ENCODE measurements at regions not wholly inside any gene's neighbourhood (a gene's known extent, or its start where the extent isn't known, plus 50 kb on each side); places are given as distances from the start of the nearest gene placed in this dataset.
A peak's percentile ranks its signal among the peaks of the same experiment; 100 is the strongest.

GRCh38 chr14:27127838-27128237 lies 530.0 kb upstream of the NOVA1 start:
- DNase-seq, result no peak

GRCh38 chr14:27134200-27134599 lies 536.4 kb upstream of the NOVA1 start:
- DNase-seq, result no peak

- DNase-seq, result no peak
These were observed 547.3 kb upstream of the NOVA1 start for GRCh38 chr14:27145170-27145569.

DNA sequence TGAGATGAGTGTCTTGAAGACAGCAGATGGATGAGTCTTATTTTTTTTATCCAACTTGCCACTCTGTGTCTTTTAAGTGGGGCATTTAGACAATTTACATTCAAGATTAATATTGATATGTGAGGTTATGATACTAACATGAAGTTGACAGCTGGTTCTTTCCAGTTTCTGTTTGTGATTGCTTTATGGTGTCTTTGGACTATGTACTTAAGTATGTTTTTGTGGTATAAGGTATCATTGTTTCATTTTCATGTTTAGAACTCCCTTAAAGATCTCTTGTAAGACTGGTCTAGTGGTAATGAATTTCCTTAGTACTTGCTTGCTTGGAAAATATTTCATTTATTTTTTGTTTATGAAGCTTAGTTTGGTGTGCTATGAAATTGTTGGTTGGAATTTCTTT lies 550.3 kb upstream of the NOVA1 start:
- no peak for DNase-seq

DNA sequence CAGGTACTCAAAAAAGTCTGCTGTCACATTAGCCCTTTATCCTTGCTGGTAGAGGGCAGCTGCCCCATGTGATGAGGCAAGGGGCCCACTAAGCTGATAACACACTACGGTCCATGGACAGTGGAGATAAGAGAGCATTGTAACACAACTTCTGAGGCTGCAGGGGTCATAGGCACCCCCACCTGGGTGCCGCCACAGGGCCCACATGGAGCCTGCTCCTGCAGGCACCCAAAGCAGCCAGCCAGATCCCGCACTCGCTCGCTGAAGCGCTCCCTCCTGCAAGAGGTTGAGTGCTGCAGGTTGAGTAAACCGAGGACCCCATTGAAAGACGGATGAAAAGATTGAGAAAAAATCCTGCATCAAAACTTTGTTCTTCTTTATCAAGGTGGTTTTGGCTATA lies 566.3 kb upstream of the NOVA1 start:
- DNase-seq, result no peak

GRCh38 chr14:27175489-27175888 lies 577.7 kb upstream of the NOVA1 start:
- no peak for DNase-seq

- DNase-seq, result no peak
These were observed 583.5 kb upstream of the NOVA1 start for GRCh38 chr14:27181333-27181732.

DNA sequence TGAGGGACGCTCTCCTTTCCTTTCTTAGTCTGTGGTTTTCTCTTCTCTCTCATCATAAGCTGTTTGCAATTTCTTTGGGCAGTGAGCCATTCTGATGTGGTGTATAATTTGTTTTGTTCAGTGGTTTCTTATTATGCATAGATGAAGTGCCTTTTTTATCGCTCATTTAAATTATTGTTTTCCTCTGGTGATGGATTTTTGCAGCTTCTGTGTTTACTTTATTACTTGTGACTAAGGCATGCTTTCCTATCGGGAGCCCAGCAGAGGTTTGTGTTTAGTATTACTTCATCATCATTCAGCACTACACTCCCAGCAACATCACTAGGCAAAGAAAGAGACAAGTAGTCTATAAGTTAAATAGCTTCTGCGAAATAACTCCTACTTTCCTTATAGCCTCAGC lies 586.6 kb upstream of the NOVA1 start:
- peak; percentile 73 for DNase-seq

GRCh38 chr14:27186048-27186447 lies 588.2 kb upstream of the NOVA1 start:
- DNase-seq, result no peak

GRCh38 chr14:27187136-27187535 lies 589.3 kb upstream of the NOVA1 start:
- DNase-seq, result no peak

GRCh38 chr14:27190296-27190695 lies 592.5 kb upstream of the NOVA1 start:
- DNase-seq, result no peak

DNA sequence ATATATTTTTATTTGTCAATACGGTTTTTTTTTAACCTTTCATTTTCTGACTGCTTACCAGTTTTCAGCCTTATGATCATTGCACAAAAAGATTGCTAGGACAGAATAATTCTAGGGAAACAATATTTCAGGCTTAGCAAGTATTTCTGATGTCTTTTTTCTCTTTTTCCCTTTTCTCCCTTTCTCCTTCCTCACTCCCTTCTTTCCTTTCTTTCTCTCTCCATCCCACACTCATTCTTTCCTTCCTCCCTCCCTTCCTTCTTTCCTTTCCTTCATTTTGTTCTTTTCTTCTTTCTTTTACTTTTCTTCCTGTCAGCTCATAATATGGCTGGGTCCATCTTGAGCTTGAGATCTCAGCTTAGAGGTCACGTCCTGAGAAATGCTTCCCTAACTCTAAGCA lies 601.4 kb upstream of the NOVA1 start:
- no peak for DNase-seq

DNA sequence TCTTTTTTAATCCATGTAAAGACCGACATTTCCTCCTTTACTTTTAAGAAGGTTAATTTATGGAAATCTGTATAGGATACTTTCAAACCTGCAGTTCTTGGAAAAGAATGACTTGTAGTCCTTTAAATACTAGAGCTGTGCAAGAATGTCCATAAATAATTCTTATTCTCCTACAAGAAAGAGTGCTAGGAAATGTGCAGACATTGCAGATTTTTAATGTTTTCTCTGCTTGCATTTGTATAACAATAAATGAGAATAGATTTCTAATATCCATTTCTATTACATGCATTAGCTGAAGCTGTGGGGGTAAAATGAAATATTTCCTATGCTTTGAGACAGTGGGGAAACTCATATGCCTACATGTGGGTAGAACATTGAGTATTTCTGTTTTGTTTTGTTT lies 607.2 kb upstream of the NOVA1 start:
- no peak for DNase-seq

DNA sequence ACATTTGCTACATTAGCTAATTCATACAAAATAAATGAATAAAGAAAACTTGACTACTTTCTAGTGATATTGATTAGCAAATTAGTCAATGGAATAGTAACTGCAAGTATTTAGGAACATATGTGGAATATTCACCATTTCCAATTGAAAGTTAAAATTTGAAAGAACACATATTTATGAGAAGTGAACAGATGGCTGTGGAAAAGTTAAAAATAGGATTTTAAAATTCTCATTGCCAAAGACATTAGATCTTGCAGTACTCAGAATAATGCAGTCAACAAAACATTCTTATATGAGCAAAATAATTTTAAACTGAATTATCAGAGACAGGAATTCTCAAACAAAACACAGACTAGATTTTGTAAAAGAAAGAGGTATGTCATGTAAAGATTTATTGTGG lies 613.9 kb upstream of the NOVA1 start:
- DNase-seq, result no peak

DNA sequence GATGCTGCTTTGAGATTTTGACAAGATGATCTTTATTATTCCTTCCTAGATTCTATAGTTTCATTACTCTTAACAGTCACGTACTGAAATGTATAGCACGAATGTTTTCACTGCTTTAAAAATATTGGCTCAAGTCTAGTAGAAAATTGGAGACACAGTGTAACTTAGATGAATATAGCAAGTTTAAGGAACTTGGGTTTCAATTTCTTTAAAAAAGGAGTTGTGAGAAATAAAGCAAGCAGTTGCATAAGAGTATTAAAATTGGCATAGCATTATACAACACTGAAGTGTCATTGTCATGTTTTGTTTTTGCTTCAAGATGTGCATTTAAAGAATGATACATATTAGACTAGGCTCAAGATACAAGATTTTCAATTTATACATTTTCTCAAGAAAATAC lies 624.8 kb upstream of the NOVA1 start:
- DNase-seq, result no peak

- no peak for DNase-seq
These were observed 626.1 kb upstream of the NOVA1 start for GRCh38 chr14:27223906-27224305.

GRCh38 chr14:27228053-27228452 lies 630.2 kb upstream of the NOVA1 start:
- DNase-seq, result no peak

GRCh38 chr14:27234331-27234730 lies 636.5 kb upstream of the NOVA1 start:
- DNase-seq, result no peak

DNA sequence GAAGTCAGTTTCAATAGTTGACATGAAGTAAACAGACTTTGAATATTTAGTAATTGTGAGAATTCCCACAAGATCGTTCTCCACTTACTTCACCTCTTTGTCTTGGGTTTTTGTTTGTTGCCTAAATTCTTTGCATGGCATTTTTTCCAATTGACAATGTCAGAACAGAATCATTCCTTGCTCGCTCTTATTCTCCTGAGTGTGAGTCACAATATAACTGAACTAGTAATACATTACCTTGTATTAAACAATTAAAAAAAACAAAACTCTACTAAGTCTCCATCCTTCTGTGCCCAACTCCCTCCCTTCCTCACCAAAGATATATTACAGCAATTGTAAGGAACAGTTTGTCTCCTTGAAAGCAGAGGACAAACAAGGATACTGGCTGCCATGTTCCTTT lies 638.8 kb upstream of the NOVA1 start:
- peak; percentile 53 for DNase-seq

DNA sequence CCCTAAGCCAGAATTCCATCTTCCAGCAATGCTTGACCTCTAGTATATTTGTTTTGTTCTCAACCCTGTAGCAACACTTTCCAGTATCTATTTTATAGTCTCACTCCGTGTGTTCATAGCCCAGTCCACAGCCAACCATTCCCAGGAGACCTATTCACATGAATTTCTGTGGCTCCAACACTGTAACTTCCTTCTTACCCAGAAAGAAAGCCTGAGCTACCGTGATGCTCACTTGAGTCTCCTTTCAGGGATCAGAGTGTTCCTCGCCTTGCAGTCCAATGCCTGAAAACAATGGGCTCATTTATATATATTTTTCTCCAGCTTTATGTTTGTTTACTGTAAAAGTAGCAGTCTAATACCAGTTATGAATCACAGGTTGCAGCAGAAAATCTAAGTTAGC lies 645.0 kb upstream of the NOVA1 start:
- no peak for DNase-seq

DNA sequence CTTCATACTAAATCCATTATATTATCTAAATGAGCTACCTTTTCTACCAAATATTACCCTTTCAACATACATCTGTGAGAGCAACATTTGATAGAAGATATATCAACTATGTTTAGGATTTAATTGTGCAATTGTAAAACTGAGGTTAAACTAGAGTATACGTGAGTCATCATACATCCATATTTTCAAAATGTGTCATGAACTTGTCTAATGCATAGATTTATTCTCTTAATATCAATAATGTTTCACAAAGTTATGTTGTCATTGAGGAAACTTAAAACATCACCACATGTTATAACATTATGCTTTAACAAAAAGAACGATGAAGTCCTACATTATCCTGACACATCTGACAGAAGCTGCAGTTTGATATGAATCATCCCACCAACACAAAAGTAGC lies 645.5 kb upstream of the NOVA1 start:
- no peak for DNase-seq

DNA sequence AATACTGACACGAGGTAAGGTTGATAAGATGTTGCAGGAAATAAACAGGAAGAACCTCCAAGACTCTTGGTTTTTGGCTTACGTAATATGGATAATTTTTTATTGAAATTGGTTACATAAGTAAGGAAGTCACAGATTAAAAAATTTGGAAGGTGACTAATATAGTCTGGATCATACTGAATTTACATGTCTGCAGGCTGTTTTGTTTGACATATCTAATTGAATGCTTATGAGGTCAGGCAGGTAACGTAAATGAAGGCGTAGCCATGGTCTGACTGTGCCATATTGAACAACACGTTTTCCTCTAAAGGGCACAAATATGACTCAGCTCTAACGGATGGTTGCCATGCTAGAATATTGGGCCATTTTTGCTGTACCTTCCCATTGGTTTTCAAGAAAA lies 648.1 kb upstream of the NOVA1 start:
- DNase-seq, result no peak

DNA sequence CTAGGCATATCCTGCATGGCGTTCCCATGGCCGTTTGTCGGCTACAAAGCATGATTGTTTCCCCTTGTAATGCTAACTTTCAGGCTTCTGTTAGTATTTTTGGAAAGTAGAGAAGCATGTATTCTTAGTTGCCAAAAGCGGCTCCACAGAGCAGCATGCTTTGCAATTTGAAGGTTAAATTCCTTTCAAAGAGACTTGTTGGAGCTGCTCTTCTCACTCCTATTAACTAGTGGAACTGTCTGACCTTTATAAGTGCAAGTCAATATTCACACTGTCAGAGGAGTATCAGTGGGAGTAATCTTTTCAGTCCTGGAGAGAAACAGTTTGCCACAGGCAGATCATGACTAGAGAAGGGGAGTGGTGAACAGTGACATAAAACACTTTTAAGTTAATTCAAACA lies 656.1 kb upstream of the NOVA1 start:
- DNase-seq, result peak; percentile 7

- no peak for DNase-seq
These were observed 659.0 kb upstream of the NOVA1 start for GRCh38 chr14:27256805-27257204.

DNA sequence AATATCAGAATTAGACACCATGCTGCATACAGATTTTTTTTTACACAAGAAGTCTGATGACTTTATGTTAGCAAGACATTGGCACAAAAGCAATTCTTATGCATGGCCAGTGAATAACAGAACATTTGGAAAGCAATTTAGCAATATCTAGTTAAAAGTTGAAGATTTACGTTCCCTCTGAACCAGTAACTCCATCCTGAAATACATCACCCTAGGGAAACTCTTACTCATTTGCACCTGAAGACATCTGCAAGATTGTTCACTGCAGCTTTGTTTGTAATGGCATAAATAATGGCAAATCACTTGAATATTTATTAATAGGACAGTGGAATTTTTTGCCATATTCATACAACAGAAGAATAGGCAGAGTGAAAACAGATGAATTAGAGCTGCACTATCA lies 670.0 kb upstream of the NOVA1 start:
- DNase-seq, result no peak

GRCh38 chr14:27270716-27271115 lies 672.9 kb upstream of the NOVA1 start:
- no peak for DNase-seq

Data from kidney glomerular epithelial cell (primary cell).